ENCODE measurements at regions not wholly inside any gene's neighbourhood (a gene's known extent, or its start where the extent isn't known, plus 50 kb on each side); places are given as distances from the start of the nearest gene placed in this dataset.

GRCh38 chr7:19369806-19370205 lies 224.6 kb upstream of the FERD3L start:
- 85 to 93% (median 86%) methylated on average over 4 of the region's 4 CpGs for WGBS, 3 donors
- TF ChIP-seq POLR2A (IDR thresholded peaks at IDR 0.05) (no peak), CTCF (IDR thresholded peaks at IDR 0.05) (no peak), EP300 (IDR thresholded peaks at IDR 0.05) (no peak)
- no peak overlapping the region for H3K27ac ChIP-seq
- H3K4me3 ChIP-seq: no peak overlapping the region
- no peaks in the 10 kb centered on the region for H3K9me3 ChIP-seq
- DNase-seq: no peak
- intact Hi-C loops (cut with DNase I): no loop called here
- H3K36me3 ChIP-seq: no peaks in the 10 kb centered on the region
- no peaks in the 10 kb centered on the region for H3K4me1 ChIP-seq (ENCODE audit: insufficient read depth)
- H3K27me3 ChIP-seq: no peaks in the 10 kb centered on the region

DNA sequence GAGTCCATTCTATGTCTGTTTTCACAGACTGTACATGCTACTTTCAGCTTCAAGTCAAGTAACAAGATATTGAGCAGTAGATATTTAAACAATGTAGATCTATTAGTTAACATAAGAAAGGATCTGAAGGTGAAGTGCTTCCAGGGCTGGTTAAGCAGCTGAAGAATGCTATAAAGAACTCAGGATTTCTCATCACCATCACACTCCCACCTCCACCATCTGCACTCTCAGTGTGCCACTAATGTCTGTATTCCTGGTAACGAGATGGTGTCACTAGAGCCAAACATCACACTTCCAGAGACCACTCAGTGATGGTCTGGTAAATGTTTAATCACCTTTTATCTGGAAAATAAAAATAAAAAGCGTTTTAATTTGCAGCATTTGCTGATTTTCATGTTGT lies 224.0 kb upstream of the FERD3L start:
- H3K9me3 ChIP-seq: no peaks in the 10 kb centered on the region
- no peaks in the 10 kb centered on the region for H3K27me3 ChIP-seq
- no peaks in the 10 kb centered on the region for H3K36me3 ChIP-seq
- H3K4me1 ChIP-seq (ENCODE audit: insufficient read depth): no peaks in the 10 kb centered on the region
- no peak overlapping the region for H3K4me3 ChIP-seq
- intact Hi-C loops (cut with DNase I): no loop called here
- H3K27ac ChIP-seq: no peak overlapping the region
- 70 to 76% (median 71%) methylated on average over 2 of the region's 2 CpGs for WGBS, 3 donors
- DNase-seq: no peak
- TF ChIP-seq EP300 (IDR thresholded peaks at IDR 0.05) (no peak), POLR2A (IDR thresholded peaks at IDR 0.05) (no peak), CTCF (IDR thresholded peaks at IDR 0.05) (no peak)

DNA sequence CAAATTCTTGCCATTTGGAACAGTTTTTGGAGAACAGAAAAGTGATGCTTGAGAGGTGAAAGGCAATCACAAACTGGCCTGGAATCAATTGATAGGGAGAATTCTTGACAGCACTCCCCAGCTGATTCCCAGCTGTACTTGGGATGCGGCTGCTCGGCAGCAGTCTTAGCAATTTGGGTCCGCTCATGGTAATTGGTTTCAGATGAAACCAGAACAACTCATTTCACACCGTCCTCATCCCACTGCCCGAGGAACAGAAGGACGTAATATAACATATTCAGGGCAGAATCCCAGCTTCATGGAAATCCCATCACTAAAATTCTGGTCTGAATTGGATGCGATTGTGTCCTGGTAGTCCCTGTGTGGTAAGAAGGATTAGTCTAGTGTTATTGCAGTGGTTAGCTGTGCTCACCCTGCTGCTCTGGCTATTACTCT lies 223.3 kb upstream of the FERD3L start:
- Histone ChIP-seq H3K4me3 (no peak overlapping the region), H3K4me1 (ENCODE audit: insufficient read depth) (no peaks in the 10 kb centered on the region), H3K9me3 (no peaks in the 10 kb centered on the region), H3K27me3 (no peaks in the 10 kb centered on the region), H3K36me3 (no peaks in the 10 kb centered on the region), H3K27ac (no peak overlapping the region)
- TF ChIP-seq CTCF (IDR thresholded peaks at IDR 0.05) (no peak), POLR2A (IDR thresholded peaks at IDR 0.05) (no peak), EP300 (IDR thresholded peaks at IDR 0.05) (no peak)
- WGBS, 3 donors: 12 to 18% (median 16%) methylated on average over 7 of the region's 7 CpGs
- DNase-seq: no peak
- intact Hi-C loops (cut with DNase I): no loop called here

GRCh38 chr7:19364950-19365349 lies 219.7 kb upstream of the FERD3L start:
- H3K27me3 ChIP-seq: no peaks in the 10 kb centered on the region
- WGBS, 3 donors: 70 to 80% (median 72%) methylated on average over 4 of the region's 4 CpGs
- no peaks in the 10 kb centered on the region for H3K36me3 ChIP-seq
- H3K4me1 ChIP-seq (ENCODE audit: insufficient read depth): no peaks in the 10 kb centered on the region
- DNase-seq: no peak
- no peak overlapping the region for H3K27ac ChIP-seq
- no peak for TF ChIP-seq EP300 (IDR thresholded peaks at IDR 0.05)
- H3K4me3 ChIP-seq: no peak overlapping the region
- intact Hi-C loops (cut with DNase I): no loop called here
- H3K9me3 ChIP-seq: no peaks in the 10 kb centered on the region

GRCh38 chr7:19362099-19362498 lies 216.9 kb upstream of the FERD3L start:
- no peak overlapping the region for H3K27ac ChIP-seq
- 85 to 100% (median 91%) methylated on average over 2 of the region's 2 CpGs for WGBS, 3 donors
- no peak for DNase-seq
- no peaks in the 10 kb centered on the region for H3K4me1 ChIP-seq (ENCODE audit: insufficient read depth)
- no peak overlapping the region for H3K4me3 ChIP-seq
- no peaks in the 10 kb centered on the region for H3K9me3 ChIP-seq
- H3K36me3 ChIP-seq: no peaks in the 10 kb centered on the region
- intact Hi-C loops (cut with DNase I): no loop called here
- H3K27me3 ChIP-seq: no peaks in the 10 kb centered on the region
- TF ChIP-seq POLR2A (IDR thresholded peaks at IDR 0.05) (no peak), CTCF (IDR thresholded peaks at IDR 0.05) (no peak)
